SK-N-MC (cell line): ENCODE measurements at regions not wholly inside any gene's neighbourhood (a gene's known extent, or its start where the extent isn't known, plus 50 kb on each side); places are given as distances from the start of the nearest gene placed in this dataset.

Experiments used
- EZH2 ChIP-seq: fragments of 200-600 bp; sonication (generic); IDR thresholded peaks from one replicate; pipeline ENCODE4 v1.6.1; 2017; ENCODE audit warnings: antibody characterized with exemption
- POLR2AphosphoS5 ChIP-seq: IDR thresholded peaks from 2 replicates; pipeline ENCODE4 v1.6.1; 2012; ENCODE audit warnings: mild to moderate bottlenecking, low read depth, low read length, borderline replicate concordance

- no peak for TF ChIP-seq EZH2
- TF ChIP-seq POLR2AphosphoS5 = no peak
Observed at GRCh38 chr5:8981016-8981415, 564.9 kb downstream of the SEMA5A start.
